NCI-H2029 treated with DMSO at 0.1 percent for 48 hours (cell line): ENCODE measurements at regions not wholly inside any gene's neighbourhood (a gene's known extent, or its start where the extent isn't known, plus 50 kb on each side); places are given as distances from the start of the nearest gene placed in this dataset.
"Not testable (repeated sequence)": the region's sequence is repeated elsewhere in the genome, so short reads cannot be mapped to it uniquely, and the experiment has no call there.

Experiments
- DNase-seq: peaks from one replicate; lab custom pipeline; 2025; lab: John Stamatoyannopoulos, UW

DNA sequence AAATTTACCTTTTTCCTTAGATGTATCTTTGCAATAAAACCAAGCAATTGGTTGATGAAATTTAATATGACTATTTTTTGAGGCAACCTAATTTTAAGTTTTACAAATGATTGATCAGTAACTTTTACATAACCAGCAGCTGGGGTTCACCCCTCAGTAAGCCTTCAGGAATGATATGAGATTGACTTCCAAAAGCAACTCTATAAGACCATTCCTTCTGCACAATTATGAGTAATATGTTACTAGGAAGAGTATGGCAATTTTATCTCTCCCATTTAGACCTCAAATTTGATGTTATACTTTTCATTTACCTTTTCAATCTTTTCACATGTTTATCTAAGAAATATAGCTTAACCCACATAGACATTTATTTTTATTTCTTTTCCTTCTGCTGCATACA is 1546.3 kb downstream of the HACE1 start:
- DNase-seq: no peak

DNA sequence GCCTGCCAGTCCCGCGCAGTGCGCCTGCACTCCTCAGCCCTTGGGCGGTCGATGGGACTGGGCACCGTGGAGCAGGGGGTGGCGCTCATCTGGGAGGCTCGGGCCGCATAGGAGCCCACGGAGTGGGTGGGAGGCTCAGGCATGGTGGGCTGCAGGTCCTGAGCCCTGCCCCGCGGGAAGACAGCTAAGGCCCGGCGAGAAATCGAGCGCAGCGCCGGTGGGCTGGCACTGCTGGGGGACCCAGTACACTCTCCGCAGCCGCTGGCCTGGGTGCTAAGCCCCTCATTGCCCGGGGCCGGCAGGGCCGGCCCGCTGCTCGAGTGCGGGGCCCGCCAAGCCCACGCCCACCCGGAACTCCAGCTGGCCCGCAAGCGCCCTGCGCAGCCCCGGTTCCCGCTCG is 1565.3 kb downstream of the HACE1 start:
- DNase-seq: not testable (repeated sequence)

- DNase-seq: no peak
Observed at GRCh38 chr6:103284835-103285234, 1574.9 kb downstream of the HACE1 start.

DNA sequence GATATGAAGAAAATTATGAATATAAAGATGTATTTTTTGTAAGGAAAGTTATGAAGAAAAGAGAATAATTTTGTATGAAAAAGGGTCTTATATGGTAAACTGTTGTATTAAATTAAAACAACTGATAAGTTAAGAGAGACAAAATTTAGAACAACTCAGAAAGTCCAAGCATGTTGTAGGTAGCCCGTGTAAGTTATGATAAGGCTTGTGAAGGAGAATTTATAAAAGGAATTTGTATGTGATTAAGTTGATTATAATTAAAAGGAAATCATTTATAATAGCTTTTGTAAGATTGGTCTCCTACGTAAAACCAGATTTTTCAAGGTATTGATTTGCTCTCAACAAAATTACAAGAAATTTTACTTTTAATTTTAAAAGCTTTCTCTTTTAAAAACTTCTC is 1579.3 kb downstream of the HACE1 start:
- no peak for DNase-seq

- DNase-seq: no peak
Observed at GRCh38 chr6:103277936-103278335, 1581.8 kb downstream of the HACE1 start.

DNA sequence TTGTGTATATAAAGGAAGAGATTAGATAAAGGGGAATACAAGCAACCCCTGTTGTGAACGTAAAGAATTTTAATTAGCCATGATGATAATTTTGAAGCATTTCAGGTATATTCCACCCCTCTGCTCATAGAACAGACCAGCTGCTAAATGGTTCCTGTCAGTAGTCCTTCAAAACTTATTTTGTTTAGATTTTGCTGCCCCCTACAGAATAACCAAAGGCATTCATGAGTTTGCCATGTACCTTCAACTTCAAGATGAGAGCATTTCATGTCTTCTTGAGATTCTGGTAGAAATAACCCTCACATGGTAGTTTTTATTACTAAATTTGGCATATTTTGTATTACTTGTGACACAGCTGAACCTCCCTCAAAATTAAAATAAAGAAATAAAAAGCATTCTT is 1586.7 kb downstream of the HACE1 start:
- no peak for DNase-seq

- DNase-seq: no peak
Observed at GRCh38 chr6:103269581-103269980, 1590.1 kb downstream of the HACE1 start.

GRCh38 chr6:103268335-103268734 is 1591.4 kb downstream of the HACE1 start:
- no peak for DNase-seq

- no peak for DNase-seq
Observed at GRCh38 chr6:103264020-103264419, 1595.7 kb downstream of the HACE1 start.

DNA sequence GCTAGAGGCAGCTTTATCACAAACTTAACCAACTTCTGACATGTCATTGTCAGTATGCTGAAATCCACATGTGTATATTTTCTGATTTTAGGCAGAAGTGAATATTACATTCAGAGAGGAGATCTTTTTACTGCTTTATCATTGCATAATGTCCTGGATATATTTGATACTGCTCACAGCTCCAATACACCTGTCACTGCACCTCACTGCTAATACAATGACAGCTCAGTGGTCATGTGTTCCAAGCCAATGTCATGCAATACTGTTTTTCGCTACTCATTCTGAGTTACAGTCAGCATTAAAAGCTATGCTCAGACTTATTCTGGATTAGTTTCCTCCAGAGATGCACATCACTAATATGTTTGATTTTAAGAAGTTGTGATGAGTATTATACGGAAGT is 1604.6 kb downstream of the HACE1 start:
- DNase-seq: no peak

DNA sequence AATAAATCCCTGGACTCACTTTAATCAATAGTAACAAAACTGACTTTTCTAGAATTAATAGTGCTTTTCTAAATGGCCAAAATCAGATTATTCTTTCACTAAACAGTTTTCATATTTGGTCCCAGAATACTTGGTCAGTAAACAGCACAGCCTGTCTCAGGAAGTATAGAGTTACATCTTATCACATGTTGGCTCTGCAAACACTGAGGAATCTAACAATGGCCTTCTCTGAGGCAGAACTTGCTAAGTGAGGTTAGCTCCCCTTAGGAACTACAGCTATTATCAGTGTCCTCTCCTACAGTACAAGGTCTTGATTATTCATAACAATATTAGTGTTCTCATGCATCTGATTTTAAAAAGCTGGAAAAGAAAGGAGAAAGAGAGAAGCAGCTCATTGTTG is 1622.8 kb downstream of the HACE1 start:
- no peak for DNase-seq

- DNase-seq: no peak
Observed at GRCh38 chr6:103231181-103231580, 1628.5 kb downstream of the HACE1 start.

- no peak for DNase-seq
Observed at GRCh38 chr6:103215847-103216246, 1643.9 kb downstream of the HACE1 start.

- no peak for DNase-seq
Observed at GRCh38 chr6:103210686-103211085, 1649.0 kb downstream of the HACE1 start.

DNA sequence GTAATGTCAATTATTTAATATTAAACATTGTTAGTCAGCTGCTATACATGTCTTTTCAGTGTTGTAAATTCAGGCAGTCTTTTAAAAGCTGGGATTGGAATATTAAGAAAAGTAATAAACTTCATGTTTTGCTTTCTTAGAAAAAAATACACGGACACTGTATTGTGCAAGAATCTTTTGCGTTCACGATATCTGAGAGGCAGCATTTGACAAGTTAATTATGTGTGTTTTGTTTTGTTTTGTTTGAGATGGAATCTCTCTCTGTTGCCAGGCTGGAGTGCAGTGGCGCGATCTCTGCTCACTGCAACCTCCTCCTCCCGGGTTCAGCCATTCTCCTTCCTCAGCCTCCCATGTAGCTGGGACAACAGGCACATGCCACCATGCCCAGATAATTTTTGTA is 1661.3 kb downstream of the HACE1 start:
- DNase-seq: no peak

- DNase-seq: no peak
Observed at GRCh38 chr6:103193413-103193812, 1666.3 kb downstream of the HACE1 start.

- no peak for DNase-seq
Observed at GRCh38 chr6:103191391-103192093, 1668.2 kb downstream of the HACE1 start.

GRCh38 chr6:103184776-103185175 is 1674.9 kb downstream of the HACE1 start:
- DNase-seq: no peak

DNA sequence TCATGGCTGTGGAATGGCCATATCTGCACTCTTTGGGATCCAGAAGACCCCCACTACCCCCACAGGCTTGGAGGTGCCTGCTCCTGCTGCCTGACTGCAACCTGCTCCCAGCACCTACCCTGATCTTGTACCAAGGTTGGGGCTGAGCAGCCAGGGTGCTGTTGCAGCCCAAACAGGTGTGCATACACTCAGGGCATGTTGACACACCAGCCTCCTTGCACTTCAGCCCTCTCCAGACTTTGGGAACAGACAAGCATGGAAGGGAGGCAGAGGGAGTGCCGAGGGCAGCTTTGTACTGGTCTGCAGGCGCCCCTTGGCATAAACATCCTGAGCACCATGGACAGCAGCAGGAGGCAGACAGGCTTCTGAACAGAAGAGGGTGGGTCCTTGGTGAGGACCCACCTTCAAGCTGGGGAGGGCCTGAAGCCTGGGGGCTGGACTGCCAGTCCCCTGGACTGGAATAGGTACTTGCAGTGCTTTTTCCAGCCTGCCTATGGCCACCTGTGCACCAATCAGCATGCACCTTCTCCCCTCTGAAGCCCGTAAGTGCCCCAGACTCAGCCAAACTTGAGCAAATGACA is 1675.8 kb downstream of the HACE1 start:
- no peak for DNase-seq

- DNase-seq: no peak
Observed at GRCh38 chr6:103178193-103178592, 1681.5 kb downstream of the HACE1 start.

DNA sequence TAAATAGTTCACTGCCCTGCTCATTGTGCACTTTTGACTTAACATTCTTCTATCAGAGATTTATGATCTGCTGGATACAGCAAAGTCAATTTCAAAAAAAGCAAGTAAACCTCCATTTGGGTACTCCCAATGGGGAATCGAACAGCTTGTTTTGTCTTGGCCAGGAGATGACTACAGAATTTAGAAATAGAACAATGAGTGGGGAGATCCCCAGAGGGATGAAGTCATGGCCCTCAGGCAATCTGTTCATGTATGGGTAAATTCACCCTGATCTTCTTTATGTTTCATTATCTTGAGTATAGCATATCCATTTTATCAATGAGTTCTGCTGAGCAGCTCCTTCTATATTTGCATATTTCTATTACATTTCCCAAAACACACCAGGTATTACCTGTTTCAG is 1681.9 kb downstream of the HACE1 start:
- no peak for DNase-seq

DNA sequence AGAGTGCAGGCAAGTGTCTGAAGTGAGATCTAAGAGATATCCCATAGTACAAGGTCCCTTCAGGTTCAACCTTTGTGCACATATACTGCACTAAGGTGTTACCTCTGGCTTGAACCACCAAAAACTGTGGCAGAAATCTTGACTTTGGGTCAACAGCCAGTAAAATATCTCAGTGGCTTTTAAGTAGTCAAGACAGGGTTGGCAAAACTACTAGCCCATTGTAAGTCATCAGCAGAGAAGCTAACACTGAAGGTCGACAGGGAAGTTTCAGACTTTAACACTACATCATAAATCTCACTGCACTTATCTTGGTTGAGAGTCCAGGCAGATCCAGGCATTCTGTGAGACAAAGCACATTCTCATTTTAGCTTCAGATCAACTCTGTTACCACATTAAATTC is 1684.7 kb downstream of the HACE1 start:
- DNase-seq: no peak

- no peak for DNase-seq
Observed at GRCh38 chr6:103167345-103168071, 1692.2 kb downstream of the HACE1 start.
